ENCODE measurements at regions not wholly inside any gene's neighbourhood (a gene's known extent, or its start where the extent isn't known, plus 50 kb on each side); places are given as distances from the start of the nearest gene placed in this dataset. TPM values are rescaled to one million over a fixed set of nuclear protein-coding genes. Genes with fewer than 3 reads are reported as not detected.

GRCh38 chr5:154529282-154529681 lies 51.3 kb upstream of the HAND1 start:
- H3K79me2 ChIP-seq (ENCODE audit: insufficient read depth, low read length): no peaks in the 10 kb centered on the region
- DNase-seq (ENCODE audit: insufficient read length, low spot score, missing footprints): no peak
- no peaks in the 10 kb centered on the region for H3K9me3 ChIP-seq (ENCODE audit: low read depth, low read length)
- H3K27ac ChIP-seq (ENCODE audit: low read depth, low read length): no peak overlapping the region
- H3K4me3 ChIP-seq (ENCODE audit: insufficient read depth, low read length): no peak overlapping the region
- peaks cover 12% of the 10 kb centered on the region for H3K27me3 ChIP-seq (ENCODE audit: insufficient read depth, low read length)
- no peaks in the 10 kb centered on the region for H3K4me1 ChIP-seq (ENCODE audit: insufficient read depth, low read length)
- no peaks in the 10 kb centered on the region for H3K36me3 ChIP-seq (ENCODE audit: insufficient read depth, low read length)
- no peak overlapping the region for H2AFZ ChIP-seq (ENCODE audit: low read length)
- no peak for TF ChIP-seq CTCF (IDR thresholded peaks at IDR 0.05; ENCODE audit: extremely low read depth, low read depth, low read length)
- H3K4me2 ChIP-seq (ENCODE audit: insufficient read depth, low read length): no peak overlapping the region
- H4K20me1 ChIP-seq (ENCODE audit: insufficient read depth, low read length): no peaks in the 10 kb centered on the region

GRCh38 chr5:154528005-154528594 lies 50.1 kb upstream of the HAND1 start:
- DNase-seq (ENCODE audit: insufficient read length, low spot score, missing footprints): no peak
- Histone ChIP-seq H4K20me1 (ENCODE audit: insufficient read depth, low read length) (no peaks in the 10 kb centered on the region), H2AFZ (ENCODE audit: low read length) (no peak overlapping the region), H3K27ac (ENCODE audit: low read depth, low read length) (no peak overlapping the region), H3K4me2 (ENCODE audit: insufficient read depth, low read length) (no peak overlapping the region), H3K9me3 (ENCODE audit: low read depth, low read length) (no peaks in the 10 kb centered on the region), H3K36me3 (ENCODE audit: insufficient read depth, low read length) (no peaks in the 10 kb centered on the region), H3K4me3 (ENCODE audit: insufficient read depth, low read length) (no peak overlapping the region), H3K79me2 (ENCODE audit: insufficient read depth, low read length) (no peaks in the 10 kb centered on the region), H3K27me3 (ENCODE audit: insufficient read depth, low read length) (peaks cover 16% of the 10 kb centered on the region), H3K4me1 (ENCODE audit: insufficient read depth, low read length) (no peaks in the 10 kb centered on the region)
- TF ChIP-seq CTCF (IDR thresholded peaks at IDR 0.05; ENCODE audit: extremely low read depth, low read depth, low read length): no peak

Small RNA genes in the stretch of these regions (small RNA-seq; reads per million reads assigned to genes)
- gene MIR1303 (not detected), gene MIR3141 (not detected)
